ENCODE measurements at regions not wholly inside any gene's neighbourhood (a gene's known extent, or its start where the extent isn't known, plus 50 kb on each side); places are given as distances from the start of the nearest gene placed in this dataset.
"Not testable (repeated sequence)": the region's sequence is repeated elsewhere in the genome, so short reads cannot be mapped to it uniquely, and the experiment has no call there.

DNA sequence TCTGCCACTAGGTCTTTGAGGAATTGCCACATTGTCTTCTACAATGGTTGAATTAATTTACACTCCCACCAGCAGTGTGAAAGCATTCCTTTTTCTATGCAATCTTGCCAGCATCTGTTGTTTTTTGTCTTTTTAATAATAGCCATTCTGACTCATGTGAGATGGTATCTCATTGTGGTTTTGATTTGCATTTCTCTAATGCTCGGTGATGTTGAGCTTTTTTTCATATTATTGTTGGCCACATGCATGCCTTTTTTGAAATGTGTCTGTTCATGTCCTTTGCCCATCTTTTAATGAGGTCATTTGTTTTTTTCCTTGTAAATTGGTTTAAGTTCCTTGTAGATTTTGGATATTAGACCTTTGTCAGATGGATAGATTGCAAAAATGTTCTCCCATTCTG, 661.8 kb downstream of the GLUD2 start:
- TF ChIP-seq CTCF, POLR2A (IDR thresholded peaks at IDR 0.05): not testable (repeated sequence)
